ENCODE measurements at regions not wholly inside any gene's neighbourhood (a gene's known extent, or its start where the extent isn't known, plus 50 kb on each side); places are given as distances from the start of the nearest gene placed in this dataset.

DNA sequence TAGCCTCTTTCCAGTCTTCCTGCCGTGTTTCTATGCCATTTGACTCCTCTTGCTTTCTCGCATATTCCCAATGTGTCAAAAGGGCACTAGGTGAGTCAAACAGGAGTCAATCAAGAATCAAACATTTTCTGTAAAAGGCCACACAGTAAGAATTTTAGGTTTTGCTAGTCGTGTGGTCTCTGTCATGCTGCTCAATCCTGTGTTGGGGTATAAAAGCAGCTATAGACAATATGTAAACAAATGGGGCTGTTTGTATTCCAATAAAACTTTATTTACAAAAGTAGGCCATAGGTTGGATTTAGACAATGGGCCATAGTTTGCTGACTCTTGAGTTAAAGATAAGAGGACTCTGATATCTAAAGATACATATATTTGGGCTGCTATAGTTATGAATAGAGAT lies 235.4 kb upstream of the BTBD3 start:
- TF ChIP-seq CTCF (conservative IDR thresholded peaks at IDR 0.05; ENCODE audit: control insufficient read depth, insufficient read depth, low read depth, low read length), result no peak
- no peak for DNase-seq (ENCODE audit: low read depth)
- H3K4me3 ChIP-seq (ENCODE audit: control insufficient read depth, low read depth, low read length), result no peak overlapping the region

DNA sequence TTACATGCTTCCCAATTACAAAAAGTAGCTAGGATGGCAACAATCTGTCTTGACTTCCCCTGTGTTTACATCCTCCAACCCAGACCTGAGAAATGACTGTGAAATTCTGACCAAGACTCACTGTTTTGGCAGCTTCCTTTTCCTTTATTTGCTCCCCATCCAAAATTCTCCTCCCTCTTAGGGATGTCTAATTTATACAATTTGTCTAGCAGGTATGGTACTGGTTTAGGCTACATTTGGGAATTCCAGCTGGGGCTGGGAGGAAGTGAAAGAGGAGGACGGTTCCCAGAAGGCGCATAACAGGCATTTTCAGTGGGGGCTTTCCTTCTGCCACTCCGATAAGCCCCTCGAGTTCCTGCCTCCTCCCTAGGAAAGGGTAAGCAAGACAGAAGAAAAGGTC lies 231.5 kb upstream of the BTBD3 start:
- no peak for DNase-seq (ENCODE audit: low read depth)
- no peak overlapping the region for H3K4me3 ChIP-seq (ENCODE audit: control insufficient read depth, low read depth, low read length)
- no peak for TF ChIP-seq CTCF (conservative IDR thresholded peaks at IDR 0.05; ENCODE audit: control insufficient read depth, insufficient read depth, low read depth, low read length)

GRCh38 chr20:11686820-11687543 lies 230.7 kb upstream of the BTBD3 start:
- no peak for TF ChIP-seq CTCF (conservative IDR thresholded peaks at IDR 0.05; ENCODE audit: control insufficient read depth, insufficient read depth, low read depth, low read length)
- no peak overlapping the region for H3K4me3 ChIP-seq (ENCODE audit: control insufficient read depth, low read depth, low read length)
- no peak for DNase-seq (ENCODE audit: low read depth)

- DNase-seq (ENCODE audit: low read depth), result no peak
- no peak for TF ChIP-seq CTCF (conservative IDR thresholded peaks at IDR 0.05; ENCODE audit: control insufficient read depth, insufficient read depth, low read depth, low read length)
- H3K4me3 ChIP-seq (ENCODE audit: control insufficient read depth, low read depth, low read length), result no peak overlapping the region
These were observed 230.0 kb upstream of the BTBD3 start for GRCh38 chr20:11687546-11688292.

DNA sequence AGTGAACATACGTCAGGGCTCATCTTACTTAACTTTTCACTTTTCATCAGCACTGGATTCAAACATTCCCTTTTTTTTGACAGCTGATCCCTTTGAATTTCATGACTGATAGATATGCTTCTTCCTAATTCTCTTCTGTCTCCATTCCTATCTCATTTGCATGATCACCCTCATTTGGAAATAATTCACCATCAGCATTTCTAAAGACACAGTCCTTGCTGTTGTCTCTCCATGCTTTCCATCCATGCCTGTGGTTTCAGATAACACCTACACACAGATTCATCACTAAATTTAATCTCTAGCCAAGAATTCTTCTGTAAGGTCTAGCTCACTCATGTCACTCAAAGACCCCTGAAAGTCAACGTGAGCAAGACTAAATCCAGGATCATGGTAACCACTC lies 228.4 kb upstream of the BTBD3 start:
- no peak overlapping the region for H3K4me3 ChIP-seq (ENCODE audit: control insufficient read depth, low read depth, low read length)
- TF ChIP-seq CTCF (conservative IDR thresholded peaks at IDR 0.05; ENCODE audit: control insufficient read depth, insufficient read depth, low read depth, low read length), result no peak
- DNase-seq (ENCODE audit: low read depth), result no peak

DNA sequence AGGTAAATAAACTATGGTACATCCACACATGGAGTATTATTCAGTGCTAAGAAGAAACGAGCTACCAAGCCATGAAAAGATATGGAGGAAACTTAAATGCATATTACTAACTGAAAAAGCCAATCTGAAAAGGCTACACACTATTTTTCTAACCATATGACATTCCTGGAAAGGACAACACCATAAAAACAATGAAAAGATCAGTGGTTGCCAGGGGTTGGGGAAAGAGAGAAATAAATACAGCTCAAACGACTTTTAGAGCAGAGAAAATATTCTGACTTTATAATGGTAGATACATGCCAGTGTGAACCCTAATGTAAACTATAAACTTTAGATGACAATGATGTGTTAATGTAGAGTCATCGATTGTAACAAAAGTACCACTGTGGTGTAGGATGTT lies 225.9 kb upstream of the BTBD3 start:
- TF ChIP-seq CTCF (conservative IDR thresholded peaks at IDR 0.05; ENCODE audit: control insufficient read depth, insufficient read depth, low read depth, low read length), result no peak

More for the DNA sequence above, 225.9 kb upstream of the BTBD3 start:
- H3K4me3 ChIP-seq (ENCODE audit: control insufficient read depth, low read depth, low read length), result no peak overlapping the region
- no peak for DNase-seq (ENCODE audit: low read depth)

All from fibroblast of mammary gland (primary cell).